HG02678 (cell line): ENCODE measurements at regions not wholly inside any gene's neighbourhood (a gene's known extent, or its start where the extent isn't known, plus 50 kb on each side); places are given as distances from the start of the nearest gene placed in this dataset.

Experiments
- ATAC-seq: cut with Tn5 transposase; IDR thresholded peaks from one replicate; pipeline ENCODE4 v1.9.1; 2021; ENCODE audit warnings: mild to moderate bottlenecking, moderate library complexity; ENCODE audit not compliant: unreplicated experiment

GRCh38 chr4:80124246-80125211 lies 51.5 kb upstream of the ANTXR2 start:
- ATAC-seq = no peak
